GM18868 (cell line): ENCODE measurements at regions not wholly inside any gene's neighbourhood (a gene's known extent, or its start where the extent isn't known, plus 50 kb on each side); places are given as distances from the start of the nearest gene placed in this dataset.
A peak's percentile ranks its signal among the peaks of the same experiment; 100 is the strongest.
"Not testable (repeated sequence)": the region's sequence is repeated elsewhere in the genome, so short reads cannot be mapped to it uniquely, and the experiment has no call there.

ENCODE experiments used
- ATAC-seq: cut with Tn5 transposase; IDR thresholded peaks from one replicate; pipeline ENCODE4 v1.9.1; 2021; ENCODE audit warnings: mild to moderate bottlenecking, moderate library complexity; ENCODE audit not compliant: unreplicated experiment

- ATAC-seq: no peak
Observed at GRCh38 chr1:181170194-181170593, 81.7 kb downstream of the IER5 start.

DNA sequence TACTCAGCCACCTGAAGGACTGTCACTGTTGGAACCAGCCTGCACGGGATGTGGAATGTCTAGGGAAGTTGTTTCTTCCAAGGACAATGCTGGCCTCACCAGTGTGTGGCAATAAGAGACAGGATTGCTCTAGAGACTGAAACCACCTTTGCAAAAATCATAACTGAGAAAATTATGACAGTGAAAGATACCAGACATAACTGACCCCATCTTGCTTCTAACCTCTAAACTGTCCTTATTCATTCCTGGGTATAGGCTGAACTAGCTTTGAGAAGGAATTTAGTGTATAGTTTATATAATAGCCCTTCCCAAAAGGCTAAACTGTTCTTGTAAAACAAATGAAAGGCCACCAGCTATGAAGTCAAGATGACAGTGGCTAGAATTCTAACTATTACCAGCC is 83.6 kb downstream of the IER5 start:
- ATAC-seq: no peak

DNA sequence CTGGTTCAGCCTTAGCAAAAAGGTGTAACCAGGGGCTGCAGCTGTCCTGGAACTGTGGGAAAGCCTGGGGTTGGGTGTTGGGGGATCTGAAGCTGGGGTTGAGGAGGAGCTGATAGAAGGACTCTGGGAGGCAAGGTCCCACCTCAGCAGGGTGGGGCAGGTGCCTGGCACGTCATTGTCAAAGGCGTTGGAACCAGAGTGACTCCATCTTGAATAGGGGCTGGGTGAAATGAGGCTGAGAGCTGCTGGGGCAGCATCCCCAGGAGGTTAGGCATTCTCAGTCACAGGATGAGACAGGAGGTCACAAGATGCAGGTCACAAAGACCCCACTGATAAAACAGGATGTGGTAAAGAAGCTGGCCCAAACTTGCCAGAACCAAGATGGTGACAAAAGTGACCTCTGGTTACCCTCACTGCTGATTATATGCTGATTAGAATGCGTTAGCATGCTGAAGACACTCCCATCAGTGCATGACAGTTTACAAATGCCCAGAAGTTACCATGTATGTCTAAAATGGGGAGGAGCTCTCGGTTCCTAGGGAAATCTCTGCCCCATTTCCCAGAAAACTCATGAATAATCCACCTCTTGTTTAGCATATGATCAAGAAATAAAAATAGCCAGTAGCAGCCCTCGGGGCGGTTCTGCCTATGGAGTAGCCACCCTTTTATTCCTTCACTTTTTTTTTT is 85.4 kb downstream of the IER5 start:
- no peak for ATAC-seq

GRCh38 chr1:181174861-181175260 is 86.4 kb downstream of the IER5 start:
- no peak for ATAC-seq

GRCh38 chr1:181175356-181175910 is 86.9 kb downstream of the IER5 start:
- ATAC-seq: no peak

GRCh38 chr1:181175955-181176354 is 87.5 kb downstream of the IER5 start:
- no peak for ATAC-seq

DNA sequence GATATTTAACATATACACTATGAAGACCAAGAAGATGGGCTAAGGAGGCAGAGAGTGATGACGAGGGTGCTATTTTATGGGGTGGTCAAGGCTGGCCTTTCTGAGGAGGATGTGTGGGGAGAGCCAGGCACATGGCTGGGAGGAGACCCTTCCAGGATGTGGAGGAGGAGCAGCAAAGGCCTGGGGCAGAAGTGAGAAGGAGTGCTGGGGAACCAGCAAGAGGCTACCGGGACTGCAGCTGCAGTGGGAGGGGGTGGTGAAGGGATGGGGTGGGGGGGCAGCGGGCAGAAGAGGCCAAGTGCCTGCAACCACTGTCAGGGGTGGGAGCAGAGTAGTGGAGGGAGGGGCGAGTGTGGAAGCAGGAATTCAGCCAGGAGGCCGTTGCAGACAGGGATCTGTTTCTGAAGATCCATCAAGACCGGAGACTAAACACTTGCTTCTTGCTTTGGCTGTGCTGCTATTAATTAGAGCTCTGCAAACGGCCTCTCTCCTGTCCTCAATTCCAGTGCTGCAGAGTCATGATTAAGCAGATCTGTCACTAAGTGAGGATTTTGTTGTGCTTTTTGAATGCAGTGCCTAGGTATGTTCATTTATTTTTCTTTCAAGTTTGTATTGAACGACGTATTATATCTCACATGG is 89.9 kb downstream of the IER5 start:
- ATAC-seq: no peak

DNA sequence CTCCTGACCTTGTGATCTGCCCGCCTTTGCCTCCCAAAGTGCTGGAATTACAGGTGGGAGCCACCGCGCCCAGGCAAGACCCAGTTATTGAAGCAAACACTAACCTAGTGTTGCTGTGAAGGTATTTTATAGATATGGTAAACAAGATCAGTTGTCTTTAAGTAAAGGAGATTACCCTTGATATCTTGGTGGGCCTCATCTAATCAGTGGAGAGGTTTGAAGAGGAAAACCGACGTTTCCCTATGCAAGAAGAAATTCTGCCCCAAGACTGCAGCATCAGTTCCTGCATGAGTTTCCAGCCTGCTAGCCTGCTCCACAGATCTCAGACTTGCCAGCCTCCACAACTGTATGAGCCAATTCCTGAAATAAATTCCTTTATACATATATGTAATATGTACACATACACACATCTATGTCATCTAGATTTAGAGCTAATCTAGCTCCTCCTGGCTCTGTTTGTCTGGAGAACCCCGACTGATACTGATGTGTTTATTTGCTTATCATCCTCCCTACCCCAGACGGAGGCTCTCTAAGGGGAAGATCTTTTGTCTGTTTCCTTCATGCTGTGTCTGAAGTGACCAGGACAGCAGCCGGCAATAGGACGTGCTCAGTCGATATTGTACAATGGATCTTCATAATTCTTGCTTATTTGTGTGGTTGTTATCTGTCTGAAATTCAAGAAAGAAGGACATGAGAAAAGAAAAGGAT is 90.9 kb downstream of the IER5 start:
- ATAC-seq: no peak

- ATAC-seq: no peak
Observed at GRCh38 chr1:181179987-181180365, 91.5 kb downstream of the IER5 start.

GRCh38 chr1:181180407-181181031 is 92.0 kb downstream of the IER5 start:
- ATAC-seq: no peak

GRCh38 chr1:181181792-181182585 is 93.5 kb downstream of the IER5 start:
- ATAC-seq: no peak

DNA sequence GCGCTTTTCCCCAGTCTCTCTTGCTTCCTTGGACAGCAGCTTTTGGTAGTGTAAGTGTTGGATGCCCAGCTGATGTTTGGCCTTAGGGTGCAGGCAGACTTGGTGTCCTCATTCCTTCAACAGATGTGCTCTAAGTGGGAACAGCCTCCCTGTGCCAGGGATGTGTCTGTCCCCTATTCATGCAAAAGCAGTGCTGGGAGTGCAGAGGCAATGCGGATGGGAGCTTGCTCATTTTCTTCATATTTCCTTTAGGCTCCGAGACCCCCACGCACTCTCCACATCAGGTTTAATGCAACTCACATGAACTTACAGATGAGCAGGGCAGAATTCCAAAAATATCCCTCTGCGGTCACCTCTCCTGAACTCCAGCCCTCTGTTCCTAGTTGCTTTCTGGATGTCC is 96.1 kb downstream of the IER5 start:
- no peak for ATAC-seq

GRCh38 chr1:181185461-181185860 is 97.0 kb downstream of the IER5 start:
- ATAC-seq: no peak

DNA sequence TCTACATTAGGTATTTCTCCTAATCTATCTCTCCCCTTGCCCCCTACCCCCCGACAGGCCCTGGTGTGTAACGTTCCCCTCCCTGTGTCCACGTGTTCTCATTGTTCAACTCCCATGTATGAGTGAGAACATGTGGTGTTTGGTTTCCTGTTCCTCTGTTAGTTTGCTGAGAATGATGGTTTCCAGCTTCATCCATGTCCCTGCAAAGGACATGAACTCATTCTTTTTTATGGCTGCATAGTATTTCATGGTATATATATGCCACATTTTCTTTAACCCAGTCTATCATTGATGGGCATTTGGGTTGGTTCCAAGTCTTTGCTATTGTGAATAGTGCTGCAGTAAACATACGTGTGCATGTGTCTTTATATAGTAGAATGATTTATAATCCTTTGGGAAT is 97.6 kb downstream of the IER5 start:
- not testable (repeated sequence) for ATAC-seq

GRCh38 chr1:181187337-181188126 is 99.0 kb downstream of the IER5 start:
- no peak for ATAC-seq

- no peak for ATAC-seq
Observed at GRCh38 chr1:181189245-181189644, 100.7 kb downstream of the IER5 start.

DNA sequence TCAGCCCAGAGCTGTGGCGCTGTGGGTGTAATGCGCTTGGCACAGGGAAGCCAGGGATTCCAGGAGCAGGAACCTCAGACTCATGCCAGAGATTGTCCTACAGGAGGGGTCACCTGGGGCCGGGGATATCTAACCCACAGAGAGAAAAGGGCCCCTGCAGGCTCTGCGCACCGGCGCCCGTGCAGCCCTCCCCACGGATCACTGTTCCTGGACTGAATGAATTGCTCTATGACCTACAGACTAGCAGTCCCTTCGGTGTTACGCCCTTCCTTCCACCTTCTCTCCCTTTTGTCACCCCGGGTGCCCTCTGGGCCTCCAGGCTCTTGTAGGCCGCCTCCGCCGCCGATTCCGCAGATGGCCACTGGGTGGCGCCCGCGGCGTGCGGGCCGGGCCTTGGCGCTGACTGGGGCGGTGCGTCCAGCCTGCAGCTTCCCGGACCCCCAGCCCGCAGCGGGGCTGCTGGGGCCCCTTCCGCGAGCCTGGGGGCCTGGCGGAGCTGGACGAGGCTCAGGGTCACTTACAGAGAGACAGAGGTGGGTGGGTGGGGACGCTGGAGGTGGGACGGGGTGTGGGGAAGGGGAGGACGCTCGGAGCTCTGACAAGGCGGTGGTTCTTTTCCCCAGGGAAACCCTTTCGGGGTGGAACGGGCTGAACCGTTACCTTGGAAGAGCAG is 101.3 kb downstream of the IER5 start:
- ATAC-seq: peak; percentile 91

- no peak for ATAC-seq
Observed at GRCh38 chr1:181190364-181191035, 102.0 kb downstream of the IER5 start.
